Right lobe of liver (tissue), 6 donors: ENCODE measurements at regions not wholly inside any gene's neighbourhood (a gene's known extent, or its start where the extent isn't known, plus 50 kb on each side); places are given as distances from the start of the nearest gene placed in this dataset.

ENCODE experiments used
- ATAC-seq, 4 donors: fragments of 200-7000 bp; cut with Tn5 transposase; one replicate each; pipeline ENCODE4 v1.9.1; 2020; ENCODE audit warnings: mild to moderate bottlenecking in 4 of 4, moderate library complexity in 4 of 4
- DNase-seq, 3 donors: peaks; one replicate each; pipeline ENCODE4 v3.0.0-alpha.2; 2020
- H3K27ac ChIP-seq, 3 donors: fragments of 200-600 bp; one replicate each; pipeline ENCODE4 v1.8.0; 2022
- H3K27me3 ChIP-seq, 2 donors: fragments of 200-600 bp; one replicate each; pipeline ENCODE4 v1.8.0; 2022
- H3K36me3 ChIP-seq, 4 donors: fragments of 200-600 bp; sonication (generic) in 1 of 4; one replicate each; pipeline versions ENCODE4 v1.5.1 to v1.8.0; 2017 to 2022; ENCODE audit warnings: control low read depth in 1 of 4
- H3K4me1 ChIP-seq, 4 donors: fragments of 200-600 bp; sonication (generic) in 1 of 4; one replicate each; pipeline versions ENCODE4 v1.5.1 to v1.8.0; 2017 to 2022; ENCODE audit warnings: control low read depth in 1 of 4
- H3K4me3 ChIP-seq, 3 donors: fragments of 200-600 bp; one replicate each; pipeline ENCODE4 v1.8.0; 2022
- H3K9me3 ChIP-seq, 4 donors: fragments of 200-600 bp; sonication (generic) in 1 of 4; one replicate each; pipeline versions ENCODE4 v1.5.1 to v1.8.0; 2017 to 2022; ENCODE audit warnings: control low read depth in 1 of 4
- CTCF ChIP-seq, 4 donors: fragments of 200-600 bp in 3 of 4; fragments of 450-650 bp in 1 of 4; IDR thresholded peaks; one replicate each; pipeline versions ENCODE4 v1.5.1 to v1.8.0; 2016 to 2022; ENCODE audit warnings: antibody characterized with exemption in 4 of 4, mild to moderate bottlenecking in 2 of 4
- POLR2A ChIP-seq: fragments of 450-650 bp; IDR thresholded peaks from one replicate; pipeline ENCODE4 v1.6.1; 2017; ENCODE audit warnings: antibody characterized with exemption, mild to moderate bottlenecking
- WGBS: methylation state at CpG from one replicate; pipeline ENCODE4 v1.1.6; 2018; ENCODE audit warnings: low coverage, low lambda C conversion rate; ENCODE audit not compliant: insufficient coverage; ENCODE audit errors: missing lambda C conversion rate; 5-methylcytosine and 5-hydroxymethylcytosine counted together
- intact Hi-C, 2 donors: fragments of 100-400 bp; cut with DNase I; formaldehyde crosslinking; loops; one replicate each; pipeline versions ENCODE4 v1.11.2 to v1.14.1; 2022
- donor health status: DM: no; HTN: yes; CAD: no.
- donor health status: DM: no; HTN: no; CAD: no.
- donor health status: DM: no; HTN: no; CAD: no.
- donor health status: DM: no; HTN: yes; CAD: no.
- donor health status: DM: no; HTN: yes; CAD: no.

- ATAC-seq, result no peak
- no peaks in the 10 kb centered on the region for H3K4me1 ChIP-seq
- H3K9me3 ChIP-seq, result no peaks in the 10 kb centered on the region
- no peak overlapping the region for H3K4me3 ChIP-seq
- 74% methylated on average over 12 of the region's 12 CpGs for WGBS
- no peaks in the 10 kb centered on the region for H3K27me3 ChIP-seq
- no peak for TF ChIP-seq POLR2A
- no peak for TF ChIP-seq CTCF (IDR thresholded peaks at IDR 0.05)
- no peaks in the 10 kb centered on the region for H3K36me3 ChIP-seq
- no peak for DNase-seq
- intact Hi-C loops, result no loop called here
- peak overlapping the region in 1 of 3 donors; percentile 33 for H3K27ac ChIP-seq
Observed at GRCh38 chr1:244162786-244163530, 111.9 kb downstream of the ZBTB18 start.

GRCh38 chr1:244163861-244164510 is 112.9 kb downstream of the ZBTB18 start:
- ATAC-seq, result peak; percentile 74 to 93 (median 88)
- no peak overlapping the region for H3K4me3 ChIP-seq
- no peaks in the 10 kb centered on the region for H3K27me3 ChIP-seq
- TF ChIP-seq CTCF (IDR thresholded peaks at IDR 0.05), result no peak
- TF ChIP-seq POLR2A, result no peak
- H3K4me1 ChIP-seq, result no peaks in the 10 kb centered on the region
- intact Hi-C loops, result no loop called here
- H3K9me3 ChIP-seq, result no peaks in the 10 kb centered on the region
- no peak for DNase-seq
- no peaks in the 10 kb centered on the region for H3K36me3 ChIP-seq
- WGBS, result 63% methylated on average over 8 of the region's 8 CpGs
- peak overlapping the region in 2 of 3 donors; percentile 14 to 33 for H3K27ac ChIP-seq

GRCh38 chr1:244164511-244164890 is 113.4 kb downstream of the ZBTB18 start:
- DNase-seq, result no peak
- 86% methylated on average over 4 of the region's 4 CpGs for WGBS

GRCh38 chr1:244165021-244165420 is 113.9 kb downstream of the ZBTB18 start:
- Histone ChIP-seq H3K9me3 (no peaks in the 10 kb centered on the region), H3K27me3 (no peaks in the 10 kb centered on the region), H3K36me3 (no peaks in the 10 kb centered on the region), H3K4me1 (no peaks in the 10 kb centered on the region), H3K4me3 (no peak overlapping the region), H3K27ac (no peak overlapping the region)
- intact Hi-C loops, result no loop called here
- no peak for TF ChIP-seq POLR2A
- TF ChIP-seq CTCF (IDR thresholded peaks at IDR 0.05), result no peak
- ATAC-seq, result no peak
- WGBS, result 72% methylated on average over 3 of the region's 3 CpGs
- DNase-seq, result no peak

More at GRCh38 chr1:244164511-244164890, 113.4 kb downstream of the ZBTB18 start:
- ATAC-seq, result no peak
- Histone ChIP-seq H3K9me3 (no peaks in the 10 kb centered on the region), H3K27ac (peak overlapping the region in 2 of 3 donors; percentile 14 to 17), H3K4me1 (no peaks in the 10 kb centered on the region), H3K36me3 (no peaks in the 10 kb centered on the region), H3K4me3 (no peak overlapping the region), H3K27me3 (no peaks in the 10 kb centered on the region)
- intact Hi-C loops, result no loop called here
- TF ChIP-seq CTCF (IDR thresholded peaks at IDR 0.05), result no peak
- no peak for TF ChIP-seq POLR2A
